CD14-positive monocyte (primary cell): ENCODE measurements at regions not wholly inside any gene's neighbourhood (a gene's known extent, or its start where the extent isn't known, plus 50 kb on each side); places are given as distances from the start of the nearest gene placed in this dataset.

Experiments
- DNase-seq, 3 donors: peaks; one replicate each; pipeline ENCODE4 v3.0.0-alpha.2; 2011 to 2022
- H2AFZ ChIP-seq: 2 replicates; pipeline ENCODE4 v1.6.0; 2012; ENCODE audit warnings: mild to moderate bottlenecking, low read depth, low read length, inconsistent platforms; ENCODE audit not compliant: insufficient read depth, poor library complexity, severe bottlenecking
- H3K27ac ChIP-seq, 2 donors: 1 replicate in 1 of 2; 2 replicates in 1 of 2; pipeline ENCODE4 v1.5.1; 2012 to 2013; ENCODE audit warnings: low read length in 2 of 2, control low read depth in 1 of 2, inconsistent platforms in 1 of 2, low read depth in 1 of 2, mild to moderate bottlenecking in 1 of 2
- H3K27me3 ChIP-seq, 2 donors: one replicate each; pipeline versions ENCODE4 v1.6.0 to v1.6.1; 2011 to 2013; ENCODE audit warnings: low read length in 2 of 2; ENCODE audit not compliant: control insufficient read depth in 2 of 2, insufficient read depth in 2 of 2
- H3K36me3 ChIP-seq, 2 donors: replicated peaks in 1 of 2; 1 replicate in 1 of 2; 2 replicates in 1 of 2; pipeline versions ENCODE4 v1.5.1 to v1.6.1; 2012 to 2013; ENCODE audit warnings: low read length in 2 of 2, control low read depth in 1 of 2, inconsistent platforms in 1 of 2, mild to moderate bottlenecking in 1 of 2; ENCODE audit not compliant: insufficient read depth in 2 of 2, control insufficient read depth in 1 of 2
- H3K4me1 ChIP-seq, 2 donors: 1 replicate in 1 of 2; 2 replicates in 1 of 2; pipeline versions ENCODE4 v1.5.1 to v1.6.1; 2012 to 2013; ENCODE audit warnings: low read length in 2 of 2, control low read depth in 1 of 2, inconsistent platforms in 1 of 2, mild to moderate bottlenecking in 1 of 2, moderate library complexity in 1 of 2; ENCODE audit not compliant: insufficient read depth in 2 of 2, control insufficient read depth in 1 of 2
- H3K4me2 ChIP-seq: replicated peaks from 2 replicates; pipeline ENCODE3; 2012; ENCODE audit warnings: low read length, moderate library complexity, mild to moderate bottlenecking; ENCODE audit not compliant: poor library complexity, severe bottlenecking; ENCODE audit errors: extremely low read depth
- H3K4me3 ChIP-seq, 3 experiments: fragments of 200-600 bp in 1 of 3; sonication (generic) in 1 of 3; replicated peaks in 1 of 3; 1 replicate in 2 of 3; 2 replicates in 1 of 3; pipeline ENCODE4 v1.5.1; 2011 to 2013; ENCODE audit warnings: low read length in 3 of 3, mild to moderate bottlenecking in 3 of 3, control low read depth in 2 of 3, low read depth in 2 of 3, inconsistent platforms in 1 of 3, moderate library complexity in 1 of 3
- H3K79me2 ChIP-seq: 2 replicates; pipeline ENCODE4 v1.6.0; 2012; ENCODE audit warnings: mild to moderate bottlenecking, control low read depth, inconsistent platforms, low read length, moderate library complexity; ENCODE audit not compliant: insufficient read depth
- H3K9ac ChIP-seq: 2 replicates; pipeline ENCODE4 v1.6.0; 2017; ENCODE audit warnings: low read length, mild to moderate bottlenecking; ENCODE audit not compliant: insufficient read depth, poor library complexity, severe bottlenecking
- H3K9me3 ChIP-seq, 2 donors: replicated peaks in 1 of 2; 1 replicate in 1 of 2; 2 replicates in 1 of 2; pipeline versions ENCODE4 v1.5.1 to v1.6.1; 2012 to 2013; ENCODE audit warnings: low read length in 2 of 2, control low read depth in 1 of 2; ENCODE audit not compliant: control insufficient read depth in 1 of 2, insufficient read depth in 1 of 2
- H4K20me1 ChIP-seq: 2 replicates; pipeline ENCODE4 v1.6.0; 2012; ENCODE audit warnings: mild to moderate bottlenecking, low read length, control low read depth, moderate library complexity; ENCODE audit not compliant: insufficient read depth
- H3K27ac Mint-ChIP-seq, 7 donors: one replicate each; pipeline ENCODE4 v1.8.0; 2020; ENCODE audit warnings: mild to moderate bottlenecking in 7 of 7, mixed read lengths in 7 of 7, moderate library complexity in 6 of 7, inconsistent platforms in 2 of 7
- H3K27me3 Mint-ChIP-seq, 3 donors: one replicate each; pipeline ENCODE4 v1.8.0; 2021 to 2022; ENCODE audit warnings: low read depth in 3 of 3, mild to moderate bottlenecking in 3 of 3, mixed read lengths in 3 of 3, moderate library complexity in 3 of 3, inconsistent platforms in 1 of 3
- H3K36me3 Mint-ChIP-seq, 2 donors: one replicate each; pipeline ENCODE4 v1.8.0; 2020; ENCODE audit warnings: mixed read lengths in 2 of 2, inconsistent platforms in 1 of 2, mild to moderate bottlenecking in 1 of 2
- H3K4me1 Mint-ChIP-seq: one replicate; pipeline ENCODE4 v1.8.0; 2020; ENCODE audit warnings: mild to moderate bottlenecking, mixed read lengths
- H3K4me3 Mint-ChIP-seq, 2 donors: one replicate each; pipeline ENCODE4 v1.8.0; 2020; ENCODE audit warnings: mild to moderate bottlenecking in 2 of 2, mixed read lengths in 2 of 2, moderate library complexity in 1 of 2
- H3K9me3 Mint-ChIP-seq, 7 donors: one replicate each; pipeline ENCODE4 v1.8.0; 2020 to 2022; ENCODE audit warnings: mixed read lengths in 7 of 7, mild to moderate bottlenecking in 6 of 7, moderate library complexity in 6 of 7, inconsistent platforms in 2 of 7
- WGBS: methylation state at CpG from one replicate; pipeline ENCODE4 v1.1.5; 2013; ENCODE audit warnings: missing lambda C conversion rate; ENCODE audit not compliant: insufficient coverage; 5-methylcytosine and 5-hydroxymethylcytosine counted together
- intact Hi-C, 2 donors: fragments of 100-400 bp; cut with micrococcal nuclease; formaldehyde crosslinking; loops; one replicate each; pipeline versions ENCODE4 v1.15.0 to v1.15.1; 2023
- TF ChIP-seq, protein P1 (sequence below): fragments of 200-600 bp; IDR thresholded peaks from one replicate; pipeline ENCODE4 v1.8.0; 2022; ENCODE audit warnings: antibody characterized with exemption, mild to moderate bottlenecking

- Mint-ChIP-seq H3K27ac (no peak overlapping the region), H3K9me3 (no peaks in the 10 kb centered on the region), H3K27me3 (peaks cover 0 to 2% (median 0%) of the 10 kb centered on the region in 3 donors), H3K4me3 (no peak overlapping the region), H3K36me3 (no peaks in the 10 kb centered on the region), H3K4me1 (no peaks in the 10 kb centered on the region)
- Histone ChIP-seq H3K4me2 (no peak overlapping the region), H3K9me3 (no peaks in the 10 kb centered on the region), H3K79me2 (no peaks in the 10 kb centered on the region), H3K4me1 (no peaks in the 10 kb centered on the region), H3K4me3 (no peak overlapping the region), H3K36me3 (no peaks in the 10 kb centered on the region), H4K20me1 (no peaks in the 10 kb centered on the region), H3K27ac (no peak overlapping the region), H3K9ac (no peak overlapping the region), H3K27me3 (no peaks in the 10 kb centered on the region), H2AFZ (no peak overlapping the region)
- DNase-seq, result no peak
- intact Hi-C loops, result no loop called here
- TF ChIP-seq, protein P1, sequence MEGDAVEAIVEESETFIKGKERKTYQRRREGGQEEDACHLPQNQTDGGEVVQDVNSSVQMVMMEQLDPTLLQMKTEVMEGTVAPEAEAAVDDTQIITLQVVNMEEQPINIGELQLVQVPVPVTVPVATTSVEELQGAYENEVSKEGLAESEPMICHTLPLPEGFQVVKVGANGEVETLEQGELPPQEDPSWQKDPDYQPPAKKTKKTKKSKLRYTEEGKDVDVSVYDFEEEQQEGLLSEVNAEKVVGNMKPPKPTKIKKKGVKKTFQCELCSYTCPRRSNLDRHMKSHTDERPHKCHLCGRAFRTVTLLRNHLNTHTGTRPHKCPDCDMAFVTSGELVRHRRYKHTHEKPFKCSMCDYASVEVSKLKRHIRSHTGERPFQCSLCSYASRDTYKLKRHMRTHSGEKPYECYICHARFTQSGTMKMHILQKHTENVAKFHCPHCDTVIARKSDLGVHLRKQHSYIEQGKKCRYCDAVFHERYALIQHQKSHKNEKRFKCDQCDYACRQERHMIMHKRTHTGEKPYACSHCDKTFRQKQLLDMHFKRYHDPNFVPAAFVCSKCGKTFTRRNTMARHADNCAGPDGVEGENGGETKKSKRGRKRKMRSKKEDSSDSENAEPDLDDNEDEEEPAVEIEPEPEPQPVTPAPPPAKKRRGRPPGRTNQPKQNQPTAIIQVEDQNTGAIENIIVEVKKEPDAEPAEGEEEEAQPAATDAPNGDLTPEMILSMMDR, result no peak
- no CpG with 5 or more reads among the region's 2 CpGs for whole genome bisulfite sequencing
These were observed 279.2 kb upstream of the TYRP1 start for GRCh38 chr9:12413986-12414385.

GRCh38 chr9:12414514-12414913, 278.7 kb upstream of the TYRP1 start:
- Histone ChIP-seq H3K79me2 (no peaks in the 10 kb centered on the region), H4K20me1 (no peaks in the 10 kb centered on the region), H3K36me3 (no peaks in the 10 kb centered on the region), H3K9ac (no peak overlapping the region), H3K27ac (no peak overlapping the region), H3K4me2 (no peak overlapping the region), H3K4me3 (no peak overlapping the region), H3K27me3 (no peaks in the 10 kb centered on the region), H2AFZ (no peak overlapping the region), H3K4me1 (no peaks in the 10 kb centered on the region), H3K9me3 (no peaks in the 10 kb centered on the region)
- Mint-ChIP-seq H3K4me1 (no peaks in the 10 kb centered on the region), H3K9me3 (no peaks in the 10 kb centered on the region), H3K27ac (no peak overlapping the region), H3K36me3 (no peaks in the 10 kb centered on the region), H3K27me3 (peaks cover 0 to 2% (median 0%) of the 10 kb centered on the region in 3 donors), H3K4me3 (no peak overlapping the region)
- intact Hi-C loops, result no loop called here
- WGBS, result no CpG with 5 or more reads among the region's 7 CpGs
- TF ChIP-seq, protein P1, result no peak
- no peak for DNase-seq
